Uterus (tissue), 3 donors: ENCODE measurements at regions not wholly inside any gene's neighbourhood (a gene's known extent, or its start where the extent isn't known, plus 50 kb on each side); places are given as distances from the start of the nearest gene placed in this dataset.

Source experiments
- DNase-seq, 2 donors: peaks; one replicate each; pipeline ENCODE4 v3.0.0-alpha.2; 2019 to 2020
- H3K27ac ChIP-seq, 2 donors: fragments of 200-600 bp; sonication (generic); 1 replicate in 1 of 2; 2 replicates in 1 of 2; pipeline ENCODE4 v1.5.1; 2016 to 2018
- H3K27me3 ChIP-seq, 2 donors: fragments of 200-600 bp; sonication (generic); one replicate each; pipeline ENCODE4 v1.5.1; 2018 to 2019; ENCODE audit warnings: control low read depth in 1 of 2
- H3K36me3 ChIP-seq, 2 donors: fragments of 200-600 bp; sonication (generic); one replicate each; pipeline ENCODE4 v1.5.1; 2019; ENCODE audit warnings: control low read depth in 1 of 2
- H3K4me1 ChIP-seq, 2 donors: fragments of 200-600 bp; sonication (generic); one replicate each; pipeline ENCODE4 v1.5.1; 2018 to 2019; ENCODE audit warnings: control low read depth in 1 of 2
- H3K4me3 ChIP-seq, 2 donors: fragments of 200-600 bp; sonication (generic); 1 replicate in 1 of 2; 2 replicates in 1 of 2; pipeline ENCODE4 v1.5.1; 2018 to 2019; ENCODE audit warnings: mild to moderate bottlenecking in 1 of 2
- H3K9me3 ChIP-seq, 2 donors: fragments of 200-600 bp; sonication (generic); one replicate each; pipeline ENCODE4 v1.5.1; 2019; ENCODE audit warnings: control low read depth in 1 of 2
- CTCF ChIP-seq, 4 experiments: fragments of 200-600 bp in 2 of 4; fragments of 450-650 bp in 2 of 4; sonication (generic) in 2 of 4; IDR thresholded peaks; one replicate each; pipeline ENCODE4 v1.5.1; 2016 to 2019; ENCODE audit warnings: antibody characterized with exemption in 4 of 4, mild to moderate bottlenecking in 2 of 4, moderate library complexity in 1 of 4
- POLR2A ChIP-seq, 2 donors: fragments of 450-650 bp; IDR thresholded peaks; one replicate each; pipeline ENCODE4 v1.6.1; 2016; ENCODE audit warnings: antibody characterized with exemption in 2 of 2, mild to moderate bottlenecking in 1 of 2, moderate library complexity in 1 of 2
- intact Hi-C: fragments of 100-400 bp; cut with DNase I; formaldehyde crosslinking; loops from one replicate; pipeline ENCODE4 v1.15.1; 2023; ENCODE audit warnings: low total_unique reads
- donor health status: DM: yes; HTN: yes; CAD: no.

GRCh38 chr14:87676814-87677437, 316.1 kb downstream of the GALC start:
- intact Hi-C loops, result no loop called here
- Histone ChIP-seq H3K27ac (peak overlapping the region; percentile 23 to 61), H3K27me3 (no peaks in the 10 kb centered on the region), H3K4me1 (no peaks in the 10 kb centered on the region), H3K4me3 (no peak overlapping the region), H3K9me3 (no peaks in the 10 kb centered on the region), H3K36me3 (no peaks in the 10 kb centered on the region)
- DNase-seq, result no peak
- TF ChIP-seq CTCF (IDR thresholded peaks at IDR 0.05) (no peak), POLR2A (IDR thresholded peaks at IDR 0.05) (no peak)

- Histone ChIP-seq H3K4me1 (no peaks in the 10 kb centered on the region), H3K4me3 (no peak overlapping the region), H3K27me3 (no peaks in the 10 kb centered on the region), H3K36me3 (no peaks in the 10 kb centered on the region), H3K9me3 (no peaks in the 10 kb centered on the region), H3K27ac (no peak overlapping the region)
- no peak for DNase-seq
- intact Hi-C loops, result no loop called here
- TF ChIP-seq POLR2A (IDR thresholded peaks at IDR 0.05) (no peak), CTCF (IDR thresholded peaks at IDR 0.05) (no peak)
These were observed 325.3 kb downstream of the GALC start for GRCh38 chr14:87667659-87668058.

- intact Hi-C loops, result no loop called here
- Histone ChIP-seq H3K9me3 (no peaks in the 10 kb centered on the region), H3K27me3 (no peaks in the 10 kb centered on the region), H3K4me1 (no peaks in the 10 kb centered on the region), H3K36me3 (no peaks in the 10 kb centered on the region), H3K4me3 (no peak overlapping the region), H3K27ac (peak overlapping the region in 1 of 2 donors; percentile 28)
- DNase-seq, result no peak
- TF ChIP-seq CTCF (IDR thresholded peaks at IDR 0.05), result no peak
These were observed 336.7 kb downstream of the GALC start for GRCh38 chr14:87656315-87656714.

GRCh38 chr14:87652278-87652677, 340.7 kb downstream of the GALC start:
- no peaks in the 10 kb centered on the region for H3K27me3 ChIP-seq
- H3K4me3 ChIP-seq, result no peak overlapping the region
- TF ChIP-seq CTCF (IDR thresholded peaks at IDR 0.05) (no peak), POLR2A (IDR thresholded peaks at IDR 0.05) (no peak)
- intact Hi-C loops, result no loop called here
- no peaks in the 10 kb centered on the region for H3K9me3 ChIP-seq
- no peak for DNase-seq
- no peak overlapping the region for H3K27ac ChIP-seq
- H3K4me1 ChIP-seq, result no peaks in the 10 kb centered on the region
- no peaks in the 10 kb centered on the region for H3K36me3 ChIP-seq

GRCh38 chr14:87644689-87645088, 348.3 kb downstream of the GALC start:
- TF ChIP-seq CTCF (IDR thresholded peaks at IDR 0.05) (no peak), POLR2A (IDR thresholded peaks at IDR 0.05) (no peak)
- peaks cover 0 to 4% of the 10 kb centered on the region in 2 donors for H3K4me1 ChIP-seq
- no peak overlapping the region for H3K27ac ChIP-seq
- H3K9me3 ChIP-seq, result no peaks in the 10 kb centered on the region
- H3K36me3 ChIP-seq, result no peaks in the 10 kb centered on the region
- no peak for DNase-seq
- no peaks in the 10 kb centered on the region for H3K27me3 ChIP-seq
- intact Hi-C loops, result no loop called here
- no peak overlapping the region for H3K4me3 ChIP-seq
